DND-41 (cell line): ENCODE measurements at regions not wholly inside any gene's neighbourhood (a gene's known extent, or its start where the extent isn't known, plus 50 kb on each side); places are given as distances from the start of the nearest gene placed in this dataset.
"Not testable (repeated sequence)": the region's sequence is repeated elsewhere in the genome, so short reads cannot be mapped to it uniquely, and the experiment has no call there.

Experiments
- ATAC-seq: fragments of 200-7000 bp; cut with Tn5 transposase; 3 replicates; pipeline ENCODE4 v1.9.1; 2021; ENCODE audit warnings: low read depth; ENCODE audit not compliant: insufficient read depth
- DNase-seq: peaks from one replicate; pipeline ENCODE4 v3.0.0-alpha.2; 2020
- H2AFZ ChIP-seq: 2 replicates; pipeline ENCODE4 v1.6.0; 2012; ENCODE audit warnings: low read depth, low read length
- H3K27ac ChIP-seq: 2 replicates; pipeline ENCODE4 v1.5.1; 2012; ENCODE audit warnings: low read length, inconsistent platforms
- H3K27me3 ChIP-seq: fragments of 200-600 bp; sonication (generic); 2 replicates; pipeline ENCODE4 v1.6.0; 2012; ENCODE audit warnings: low read length, mild to moderate bottlenecking, inconsistent platforms; ENCODE audit not compliant: insufficient read depth, poor library complexity
- H3K36me3 ChIP-seq: 2 replicates; pipeline ENCODE4 v1.5.1; 2012; ENCODE audit warnings: low read length, inconsistent platforms; ENCODE audit not compliant: insufficient read depth
- H3K4me1 ChIP-seq: 2 replicates; pipeline ENCODE4 v1.5.1; 2012; ENCODE audit warnings: mild to moderate bottlenecking, low read length; ENCODE audit not compliant: insufficient read depth
- H3K4me2 ChIP-seq: 2 replicates; pipeline ENCODE4 v1.6.0; 2012; ENCODE audit warnings: mild to moderate bottlenecking, moderate library complexity, low read length, inconsistent platforms; ENCODE audit not compliant: insufficient read depth
- H3K4me3 ChIP-seq, 2 experiments: fragments of 200-600 bp in 1 of 2; shearing (Covaris generic) in 1 of 2; 2 replicates each; pipeline ENCODE4 v1.5.1; 2012 to 2016; ENCODE audit warnings: inconsistent platforms in 2 of 2, low read length in 2 of 2, mild to moderate bottlenecking in 2 of 2, low read depth in 1 of 2, moderate library complexity in 1 of 2
- H3K79me2 ChIP-seq: 2 replicates; pipeline ENCODE4 v1.6.0; 2012; ENCODE audit warnings: low read length, inconsistent platforms; ENCODE audit not compliant: insufficient read depth
- H3K9ac ChIP-seq: 2 replicates; pipeline ENCODE4 v1.6.0; 2012; ENCODE audit warnings: low read depth, mild to moderate bottlenecking, inconsistent platforms, low read length, moderate library complexity
- H3K9me3 ChIP-seq: 2 replicates; pipeline ENCODE4 v1.5.1; 2012; ENCODE audit warnings: low read length, moderate library complexity, mild to moderate bottlenecking, inconsistent platforms; ENCODE audit not compliant: insufficient read depth, severe bottlenecking
- H4K20me1 ChIP-seq: 2 replicates; pipeline ENCODE4 v1.6.0; 2012; ENCODE audit warnings: low read length; ENCODE audit not compliant: insufficient read depth
- CTCF ChIP-seq: IDR thresholded peaks from 2 replicates; pipeline ENCODE4 v1.5.1; 2012; ENCODE audit warnings: borderline replicate concordance, low read length, moderate library complexity, mild to moderate bottlenecking; ENCODE audit not compliant: poor library complexity, severe bottlenecking; ENCODE audit errors: extremely low read depth
- EZH2 ChIP-seq: IDR thresholded peaks from 3 replicates; pipeline ENCODE4 v1.6.1; 2012; ENCODE audit warnings: borderline replicate concordance, low read depth, mild to moderate bottlenecking, moderate library complexity, low read length, inconsistent platforms; ENCODE audit not compliant: severe bottlenecking

DNA sequence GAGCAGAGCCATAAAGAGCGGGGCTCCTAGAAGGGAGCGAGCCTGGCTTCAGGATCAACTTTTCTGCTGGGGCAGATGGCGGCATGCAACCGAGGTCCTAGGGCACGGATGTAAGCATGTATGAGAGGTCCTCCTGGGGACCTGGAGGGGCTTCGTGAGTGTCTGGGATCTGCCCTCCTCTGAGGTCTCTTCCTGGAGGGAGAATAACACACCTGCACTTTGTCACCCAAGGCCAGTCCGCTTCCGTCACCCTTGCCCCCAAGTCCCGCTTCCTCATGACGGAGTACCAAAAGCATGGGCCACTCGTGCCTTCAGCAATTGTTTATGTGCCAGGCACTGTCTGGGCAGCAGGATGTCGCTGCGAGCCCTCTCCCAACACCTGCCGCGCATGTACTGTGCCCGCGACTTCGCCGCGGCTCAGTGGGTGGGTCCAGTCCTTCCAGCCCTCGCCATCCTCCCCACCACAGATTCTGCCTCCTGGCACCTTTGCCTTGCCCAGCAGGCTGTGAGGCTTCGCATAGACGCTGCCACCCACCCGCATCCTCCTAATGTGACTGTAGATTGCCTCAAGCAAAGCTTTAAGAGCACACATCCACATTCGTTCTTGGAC, 60.0 kb upstream of the TMPRSS2 start:
- Histone ChIP-seq H3K9me3 (peaks cover 3% of the 10 kb centered on the region), H3K4me1 (no peaks in the 10 kb centered on the region), H3K79me2 (no peaks in the 10 kb centered on the region), H3K27me3 (no peaks in the 10 kb centered on the region), H3K9ac (no peak overlapping the region), H3K4me3 (no peak overlapping the region), H4K20me1 (no peaks in the 10 kb centered on the region), H3K4me2 (no peak overlapping the region), H3K27ac (no peak overlapping the region), H2AFZ (no peak overlapping the region), H3K36me3 (no peaks in the 10 kb centered on the region)
- TF ChIP-seq EZH2: no peak
- no peak for TF ChIP-seq CTCF
- DNase-seq (no peak), ATAC-seq (no peak)

GRCh38 chr21:41567237-41567636, 59.3 kb upstream of the TMPRSS2 start:
- not testable (repeated sequence) for H3K27ac ChIP-seq, H3K9me3 ChIP-seq, H3K79me2 ChIP-seq, ATAC-seq, H3K36me3 ChIP-seq, H3K9ac ChIP-seq, H4K20me1 ChIP-seq, H3K4me2 ChIP-seq, H3K4me3 ChIP-seq, H3K4me1 ChIP-seq, H2AFZ ChIP-seq, H3K27me3 ChIP-seq, DNase-seq

GRCh38 chr21:41566500-41567014, 58.6 kb upstream of the TMPRSS2 start:
- H3K27ac ChIP-seq: no peak overlapping the region
- ATAC-seq: no peak

DNA sequence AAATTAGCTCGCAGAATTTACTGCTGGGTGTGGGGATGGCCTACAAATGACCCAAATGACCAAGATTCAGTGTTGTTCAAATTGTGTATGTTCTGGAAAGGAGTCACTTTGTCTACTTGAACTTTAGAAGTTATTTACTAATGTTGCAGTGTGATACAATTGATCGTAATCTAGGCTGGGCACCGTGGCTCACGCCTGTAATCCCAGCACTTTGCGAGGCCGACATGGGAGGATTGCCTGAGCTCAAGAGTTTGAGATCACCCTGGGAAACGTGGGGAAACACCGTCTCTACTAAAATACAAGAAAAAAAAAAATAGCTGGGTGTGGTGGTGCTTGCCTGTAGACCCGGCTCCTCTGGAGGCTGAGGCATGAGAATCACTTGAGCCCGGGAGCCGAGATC, 57.6 kb upstream of the TMPRSS2 start:
- H3K4me3 ChIP-seq: no peak overlapping the region
- TF ChIP-seq EZH2 (no peak), CTCF (no peak)
- DNase-seq: no peak
- no peak overlapping the region for H3K9ac ChIP-seq
- no peaks in the 10 kb centered on the region for H3K9me3 ChIP-seq
- no peaks in the 10 kb centered on the region for H4K20me1 ChIP-seq
- H3K4me1 ChIP-seq: no peaks in the 10 kb centered on the region
- no peak for ATAC-seq
- H3K79me2 ChIP-seq: no peaks in the 10 kb centered on the region
- H3K27me3 ChIP-seq: no peaks in the 10 kb centered on the region
- no peak overlapping the region for H3K4me2 ChIP-seq
- H2AFZ ChIP-seq: no peak overlapping the region
- H3K27ac ChIP-seq: no peak overlapping the region
- H3K36me3 ChIP-seq: no peaks in the 10 kb centered on the region

More at GRCh38 chr21:41566500-41567014, 58.6 kb upstream of the TMPRSS2 start:
- no peaks in the 10 kb centered on the region for H3K79me2 ChIP-seq
- no peaks in the 10 kb centered on the region for H3K9me3 ChIP-seq
- DNase-seq: no peak
- no peaks in the 10 kb centered on the region for H3K27me3 ChIP-seq
- H4K20me1 ChIP-seq: no peaks in the 10 kb centered on the region
- no peaks in the 10 kb centered on the region for H3K36me3 ChIP-seq
- H2AFZ ChIP-seq: no peak overlapping the region
- no peaks in the 10 kb centered on the region for H3K4me1 ChIP-seq
- TF ChIP-seq EZH2: no peak
- TF ChIP-seq CTCF: no peak
- no peak overlapping the region for H3K4me3 ChIP-seq
- no peak overlapping the region for H3K4me2 ChIP-seq
- H3K9ac ChIP-seq: no peak overlapping the region
